GM12878 (cell line): ENCODE measurements at regions not wholly inside any gene's neighbourhood (a gene's known extent, or its start where the extent isn't known, plus 50 kb on each side); places are given as distances from the start of the nearest gene placed in this dataset.
A peak's percentile ranks its signal among the peaks of the same experiment; 100 is the strongest.

Experiments
- ATF7 ChIP-seq: fragments of 450-650 bp; IDR thresholded peaks from 2 replicates; pipeline ENCODE4 v1.6.1; 2016; ENCODE audit warnings: low read depth, mild to moderate bottlenecking
- BCL11A ChIP-seq: IDR thresholded peaks from 2 replicates; pipeline ENCODE4 v1.6.1; 2011; ENCODE audit warnings: low read depth, low read length
- CHD1 ChIP-seq: IDR thresholded peaks from 2 replicates; pipeline ENCODE4 v1.6.1; 2012; ENCODE audit warnings: low read depth, low read length, improper control_type of control experiment
- EP300 ChIP-seq, 2 experiments: fragments of 150-350 bp in 1 of 2; IDR thresholded peaks; 2 replicates each; pipeline ENCODE4 v1.6.1; 2011 to 2012; ENCODE audit warnings: low read depth in 2 of 2, low read length in 2 of 2, borderline replicate concordance in 1 of 2, improper control_type of control experiment in 1 of 2, inconsistent platforms in 1 of 2; ENCODE audit not compliant: control insufficient read depth in 1 of 2
- HDGF ChIP-seq: fragments of 450-650 bp; IDR thresholded peaks from 2 replicates; pipeline ENCODE4 v1.6.1; 2016; ENCODE audit warnings: antibody characterized with exemption
- IKZF1 ChIP-seq: fragments of 450-650 bp; conservative IDR thresholded peaks from 2 replicates; pipeline ENCODE4 v1.6.1; 2017; ENCODE audit warnings: antibody characterized with exemption, mild to moderate bottlenecking
- KLF5 ChIP-seq: fragments of 450-650 bp; IDR thresholded peaks from 2 replicates; pipeline ENCODE4 v1.6.1; 2014; ENCODE audit warnings: mild to moderate bottlenecking; ENCODE audit not compliant: partially characterized antibody
- LARP7 ChIP-seq: fragments of 450-650 bp; IDR thresholded peaks from 2 replicates; pipeline ENCODE4 v1.6.1; 2017; ENCODE audit warnings: mild to moderate bottlenecking
- MTA2 ChIP-seq: fragments of 450-650 bp; IDR thresholded peaks from 2 replicates; pipeline ENCODE4 v1.6.1; 2016; ENCODE audit warnings: low read depth, mild to moderate bottlenecking, moderate library complexity
- NFXL1 ChIP-seq: fragments of 450-650 bp; IDR thresholded peaks from 2 replicates; pipeline ENCODE4 v1.6.1; 2017; ENCODE audit warnings: antibody characterized with exemption, mild to moderate bottlenecking, borderline replicate concordance
- NR2C2 ChIP-seq: IDR thresholded peaks from 2 replicates; pipeline ENCODE4 v1.6.1; 2011; ENCODE audit warnings: borderline replicate concordance, low read depth; ENCODE audit not compliant: control insufficient read depth, insufficient read length
- RB1 ChIP-seq: fragments of 450-650 bp; formaldehyde crosslinking; IDR thresholded peaks from 2 replicates; pipeline ENCODE4 v1.6.1; 2017; ENCODE audit warnings: mild to moderate bottlenecking, borderline replicate concordance
- RELA ChIP-seq: fragments of 450-650 bp; IDR thresholded peaks from 2 replicates; pipeline ENCODE4 v1.8.0; 2014; ENCODE audit warnings: borderline replicate concordance; ENCODE audit not compliant: partially characterized antibody
- RFX5 ChIP-seq: IDR thresholded peaks from 2 replicates; pipeline ENCODE4 v1.6.1; 2011; ENCODE audit warnings: low read depth, low read length, improper control_type of control experiment
- SMARCA5 ChIP-seq: fragments of 450-650 bp; IDR thresholded peaks from 2 replicates; pipeline ENCODE4 v1.6.1; 2017; ENCODE audit warnings: mild to moderate bottlenecking
- SREBF2 ChIP-seq: IDR thresholded peaks from 2 replicates; pipeline ENCODE4 v1.6.1; 2012; ENCODE audit warnings: mild to moderate bottlenecking, low read length
- ZNF384 ChIP-seq: IDR thresholded peaks from 2 replicates; pipeline ENCODE4 v1.6.1; 2012; ENCODE audit warnings: low read depth, mild to moderate bottlenecking, low read length, improper control_type of control experiment, borderline replicate concordance
- ZSCAN29 ChIP-seq: fragments of 450-650 bp; IDR thresholded peaks from 2 replicates; pipeline ENCODE4 v1.6.1; 2017; ENCODE audit warnings: mild to moderate bottlenecking, moderate library complexity
- TF ChIP-seq, protein P1 (sequence below): fragments of 450-650 bp; IDR thresholded peaks from 2 replicates; pipeline ENCODE4 v1.6.1; 2016; ENCODE audit warnings: mild to moderate bottlenecking
- TF ChIP-seq, protein P2 (sequence below): fragments of 450-650 bp; IDR thresholded peaks from 2 replicates; pipeline ENCODE4 v1.6.1; 2018; ENCODE audit warnings: mild to moderate bottlenecking, low read depth, moderate library complexity; ENCODE audit not compliant: partially characterized antibody
- TF ChIP-seq, protein P3 (sequence below): fragments of 450-650 bp; conservative IDR thresholded peaks from 2 replicates; pipeline ENCODE4 v1.6.1; 2017; ENCODE audit warnings: mild to moderate bottlenecking, moderate library complexity
- TF ChIP-seq, protein P4 (sequence below): fragments of 450-650 bp; formaldehyde crosslinking; IDR thresholded peaks from 2 replicates; pipeline ENCODE4 v1.4.0; 2020; ENCODE audit warnings: mild to moderate bottlenecking, moderate library complexity

DNA sequence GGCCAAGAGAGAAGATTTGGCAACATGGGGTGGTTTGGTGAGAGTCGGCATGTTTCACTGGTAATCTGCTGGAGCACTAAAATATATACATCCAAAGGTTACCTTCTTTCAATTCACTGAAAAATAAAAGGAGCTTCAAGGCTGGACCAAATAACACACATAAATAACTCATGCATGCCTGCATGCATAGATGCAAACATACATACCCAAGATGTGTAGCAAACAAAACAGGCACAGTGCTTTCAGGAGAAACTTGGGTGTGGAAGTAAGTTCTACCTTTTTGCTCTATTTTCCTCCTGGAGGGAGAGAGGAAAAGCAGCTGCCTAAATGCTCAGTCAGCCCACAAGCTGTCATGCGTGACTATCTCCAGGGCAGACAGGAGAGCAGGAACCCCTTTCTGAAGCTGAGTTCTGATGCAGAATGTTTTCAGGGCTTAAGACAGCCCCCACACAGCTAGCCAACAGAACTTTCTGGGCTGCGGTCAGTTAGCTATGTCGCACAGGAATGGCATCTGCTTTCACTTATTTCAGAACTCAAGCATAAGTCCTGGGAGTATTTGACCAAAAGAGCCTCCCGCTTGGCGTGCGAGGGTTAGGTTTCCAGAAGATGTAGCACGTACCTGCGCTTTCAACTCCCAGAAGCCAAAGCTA, 166.2 kb downstream of the TOMM20 start (continued):
- TF ChIP-seq, protein P1, sequence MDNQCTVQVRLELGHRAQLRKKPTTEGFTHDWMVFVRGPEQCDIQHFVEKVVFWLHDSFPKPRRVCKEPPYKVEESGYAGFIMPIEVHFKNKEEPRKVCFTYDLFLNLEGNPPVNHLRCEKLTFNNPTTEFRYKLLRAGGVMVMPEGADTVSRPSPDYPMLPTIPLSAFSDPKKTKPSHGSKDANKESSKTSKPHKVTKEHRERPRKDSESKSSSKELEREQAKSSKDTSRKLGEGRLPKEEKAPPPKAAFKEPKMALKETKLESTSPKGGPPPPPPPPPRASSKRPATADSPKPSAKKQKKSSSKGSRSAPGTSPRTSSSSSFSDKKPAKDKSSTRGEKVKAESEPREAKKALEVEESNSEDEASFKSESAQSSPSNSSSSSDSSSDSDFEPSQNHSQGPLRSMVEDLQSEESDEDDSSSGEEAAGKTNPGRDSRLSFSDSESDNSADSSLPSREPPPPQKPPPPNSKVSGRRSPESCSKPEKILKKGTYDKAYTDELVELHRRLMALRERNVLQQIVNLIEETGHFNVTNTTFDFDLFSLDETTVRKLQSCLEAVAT, result peak; percentile 77; the same call in 1 of the 2 replicates
- TF ChIP-seq, protein P2, sequence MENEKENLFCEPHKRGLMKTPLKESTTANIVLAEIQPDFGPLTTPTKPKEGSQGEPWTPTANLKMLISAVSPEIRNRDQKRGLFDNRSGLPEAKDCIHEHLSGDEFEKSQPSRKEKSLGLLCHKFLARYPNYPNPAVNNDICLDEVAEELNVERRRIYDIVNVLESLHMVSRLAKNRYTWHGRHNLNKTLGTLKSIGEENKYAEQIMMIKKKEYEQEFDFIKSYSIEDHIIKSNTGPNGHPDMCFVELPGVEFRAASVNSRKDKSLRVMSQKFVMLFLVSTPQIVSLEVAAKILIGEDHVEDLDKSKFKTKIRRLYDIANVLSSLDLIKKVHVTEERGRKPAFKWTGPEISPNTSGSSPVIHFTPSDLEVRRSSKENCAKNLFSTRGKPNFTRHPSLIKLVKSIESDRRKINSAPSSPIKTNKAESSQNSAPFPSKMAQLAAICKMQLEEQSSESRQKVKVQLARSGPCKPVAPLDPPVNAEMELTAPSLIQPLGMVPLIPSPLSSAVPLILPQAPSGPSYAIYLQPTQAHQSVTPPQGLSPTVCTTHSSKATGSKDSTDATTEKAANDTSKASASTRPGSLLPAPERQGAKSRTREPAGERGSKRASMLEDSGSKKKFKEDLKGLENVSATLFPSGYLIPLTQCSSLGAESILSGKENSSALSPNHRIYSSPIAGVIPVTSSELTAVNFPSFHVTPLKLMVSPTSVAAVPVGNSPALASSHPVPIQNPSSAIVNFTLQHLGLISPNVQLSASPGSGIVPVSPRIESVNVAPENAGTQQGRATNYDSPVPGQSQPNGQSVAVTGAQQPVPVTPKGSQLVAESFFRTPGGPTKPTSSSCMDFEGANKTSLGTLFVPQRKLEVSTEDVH, result no peak
- TF ChIP-seq MTA2 (no peak), EP300 (IDR thresholded peaks at IDR 0.05; ENCODE audit: borderline replicate concordance in 1 of 2, control insufficient read depth in 1 of 2, low read depth in 2 of 2, low read length in 2 of 2) (peak; percentile 76 to 80; a peak in 2 of 4 replicates), KLF5 (no peak), SREBF2 (no peak), IKZF1 (peak; percentile 73), BCL11A (peak; percentile 86), ATF7 (no peak), ZNF384 (no peak), NFXL1 (no peak), LARP7 (peak; percentile 41; the same call in 1 of the 2 replicates), NR2C2 (no peak), CHD1 (0 out of 2 replicates have a peak, but pooled peaks have one; percentile 35), RFX5 (0 out of 2 replicates have a peak, but pooled peaks have one; percentile 43), HDGF (no peak), SMARCA5 (peak; percentile 80), ZSCAN29 (peak; percentile 21; the same call in 1 of the 2 replicates), RB1 (no peak), RELA (peak; percentile 28)
- TF ChIP-seq, protein P3, sequence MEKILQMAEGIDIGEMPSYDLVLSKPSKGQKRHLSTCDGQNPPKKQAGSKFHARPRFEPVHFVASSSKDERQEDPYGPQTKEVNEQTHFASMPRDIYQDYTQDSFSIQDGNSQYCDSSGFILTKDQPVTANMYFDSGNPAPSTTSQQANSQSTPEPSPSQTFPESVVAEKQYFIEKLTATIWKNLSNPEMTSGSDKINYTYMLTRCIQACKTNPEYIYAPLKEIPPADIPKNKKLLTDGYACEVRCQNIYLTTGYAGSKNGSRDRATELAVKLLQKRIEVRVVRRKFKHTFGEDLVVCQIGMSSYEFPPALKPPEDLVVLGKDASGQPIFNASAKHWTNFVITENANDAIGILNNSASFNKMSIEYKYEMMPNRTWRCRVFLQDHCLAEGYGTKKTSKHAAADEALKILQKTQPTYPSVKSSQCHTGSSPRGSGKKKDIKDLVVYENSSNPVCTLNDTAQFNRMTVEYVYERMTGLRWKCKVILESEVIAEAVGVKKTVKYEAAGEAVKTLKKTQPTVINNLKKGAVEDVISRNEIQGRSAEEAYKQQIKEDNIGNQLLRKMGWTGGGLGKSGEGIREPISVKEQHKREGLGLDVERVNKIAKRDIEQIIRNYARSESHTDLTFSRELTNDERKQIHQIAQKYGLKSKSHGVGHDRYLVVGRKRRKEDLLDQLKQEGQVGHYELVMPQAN, result no peak
- TF ChIP-seq, protein P4, sequence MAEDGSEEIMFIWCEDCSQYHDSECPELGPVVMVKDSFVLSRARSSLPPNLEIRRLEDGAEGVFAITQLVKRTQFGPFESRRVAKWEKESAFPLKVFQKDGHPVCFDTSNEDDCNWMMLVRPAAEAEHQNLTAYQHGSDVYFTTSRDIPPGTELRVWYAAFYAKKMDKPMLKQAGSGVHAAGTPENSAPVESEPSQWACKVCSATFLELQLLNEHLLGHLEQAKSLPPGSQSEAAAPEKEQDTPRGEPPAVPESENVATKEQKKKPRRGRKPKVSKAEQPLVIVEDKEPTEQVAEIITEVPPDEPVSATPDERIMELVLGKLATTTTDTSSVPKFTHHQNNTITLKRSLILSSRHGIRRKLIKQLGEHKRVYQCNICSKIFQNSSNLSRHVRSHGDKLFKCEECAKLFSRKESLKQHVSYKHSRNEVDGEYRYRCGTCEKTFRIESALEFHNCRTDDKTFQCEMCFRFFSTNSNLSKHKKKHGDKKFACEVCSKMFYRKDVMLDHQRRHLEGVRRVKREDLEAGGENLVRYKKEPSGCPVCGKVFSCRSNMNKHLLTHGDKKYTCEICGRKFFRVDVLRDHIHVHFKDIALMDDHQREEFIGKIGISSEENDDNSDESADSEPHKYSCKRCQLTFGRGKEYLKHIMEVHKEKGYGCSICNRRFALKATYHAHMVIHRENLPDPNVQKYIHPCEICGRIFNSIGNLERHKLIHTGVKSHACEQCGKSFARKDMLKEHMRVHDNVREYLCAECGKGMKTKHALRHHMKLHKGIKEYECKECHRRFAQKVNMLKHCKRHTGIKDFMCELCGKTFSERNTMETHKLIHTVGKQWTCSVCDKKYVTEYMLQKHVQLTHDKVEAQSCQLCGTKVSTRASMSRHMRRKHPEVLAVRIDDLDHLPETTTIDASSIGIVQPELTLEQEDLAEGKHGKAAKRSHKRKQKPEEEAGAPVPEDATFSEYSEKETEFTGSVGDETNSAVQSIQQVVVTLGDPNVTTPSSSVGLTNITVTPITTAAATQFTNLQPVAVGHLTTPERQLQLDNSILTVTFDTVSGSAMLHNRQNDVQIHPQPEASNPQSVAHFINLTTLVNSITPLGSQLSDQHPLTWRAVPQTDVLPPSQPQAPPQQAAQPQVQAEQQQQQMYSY (CRISPR knock-in tag), result no peak
